Endodermal cell (in vitro differentiated cells): ENCODE measurements at regions not wholly inside any gene's neighbourhood (a gene's known extent, or its start where the extent isn't known, plus 50 kb on each side); places are given as distances from the start of the nearest gene placed in this dataset.

Experiments
- DNase-seq: peaks from one replicate; pipeline ENCODE4 v3.0.0-alpha.2; 2017
- H3K27ac ChIP-seq: 2 replicates; pipeline ENCODE4 v1.5.1; 2013; ENCODE audit warnings: mild to moderate bottlenecking, low read depth, low read length, moderate library complexity
- H3K27me3 ChIP-seq: 2 replicates; pipeline ENCODE4 v1.6.1; 2013; ENCODE audit warnings: mild to moderate bottlenecking, low read length, moderate library complexity; ENCODE audit not compliant: insufficient read depth, control insufficient read depth, poor library complexity, severe bottlenecking
- H3K36me3 ChIP-seq: 2 replicates; pipeline ENCODE4 v1.7.0; 2013; ENCODE audit warnings: mild to moderate bottlenecking, low read length, moderate library complexity; ENCODE audit not compliant: control insufficient read depth, insufficient read depth
- H3K4me1 ChIP-seq: one replicate; pipeline ENCODE4 v1.7.0; 2013; ENCODE audit warnings: low read length; ENCODE audit not compliant: control insufficient read depth, insufficient read depth
- H3K4me3 ChIP-seq: 2 replicates; pipeline ENCODE4 v1.5.1; 2013; ENCODE audit warnings: mild to moderate bottlenecking, low read length, moderate library complexity
- H3K9ac ChIP-seq: 2 replicates; pipeline ENCODE4 v1.6.1; 2013; ENCODE audit warnings: mild to moderate bottlenecking, low read length, moderate library complexity; ENCODE audit not compliant: poor library complexity, severe bottlenecking; ENCODE audit errors: extremely low read depth
- H3K9me3 ChIP-seq: 2 replicates; pipeline ENCODE4 v1.6.1; 2013; ENCODE audit warnings: mild to moderate bottlenecking, low read length, moderate library complexity; ENCODE audit not compliant: control insufficient read depth
- H3K27ac Mint-ChIP-seq: 2 replicates; pipeline ENCODE4 v1.8.0; 2020; ENCODE audit warnings: mixed read lengths
- H3K27me3 Mint-ChIP-seq: 2 replicates; pipeline ENCODE4 v1.8.0; 2021; ENCODE audit warnings: mild to moderate bottlenecking, mixed read lengths; ENCODE audit not compliant: insufficient read depth
- H3K36me3 Mint-ChIP-seq: 2 replicates; pipeline ENCODE4 v1.8.0; 2020; ENCODE audit warnings: low read depth, mixed read lengths
- H3K4me1 Mint-ChIP-seq: 2 replicates; pipeline ENCODE4 v1.8.0; 2020; ENCODE audit warnings: mixed read lengths
- H3K4me3 Mint-ChIP-seq: 2 replicates; pipeline ENCODE4 v1.8.0; 2020; ENCODE audit warnings: mild to moderate bottlenecking, moderate library complexity, mixed read lengths
- H3K9me3 Mint-ChIP-seq: 2 replicates; pipeline ENCODE4 v1.8.0; 2020; ENCODE audit warnings: mild to moderate bottlenecking, mixed read lengths
- WGBS, 2 experiments: methylation state at CpG; one replicate each; pipeline versions ENCODE4 v1.1.5 to v1.1.7; 2013; ENCODE audit warnings: missing lambda C conversion rate in 2 of 2, mixed read lengths in 1 of 2; ENCODE audit not compliant: insufficient coverage in 1 of 2, insufficient read length in 1 of 2; 5-methylcytosine and 5-hydroxymethylcytosine counted together
- TF ChIP-seq, protein P1 (sequence below): fragments of 200-600 bp; sonication (generic); conservative IDR thresholded peaks from 2 replicates; pipeline ENCODE4 v1.5.0; 2021; ENCODE audit warnings: antibody characterized with exemption, mild to moderate bottlenecking

DNA sequence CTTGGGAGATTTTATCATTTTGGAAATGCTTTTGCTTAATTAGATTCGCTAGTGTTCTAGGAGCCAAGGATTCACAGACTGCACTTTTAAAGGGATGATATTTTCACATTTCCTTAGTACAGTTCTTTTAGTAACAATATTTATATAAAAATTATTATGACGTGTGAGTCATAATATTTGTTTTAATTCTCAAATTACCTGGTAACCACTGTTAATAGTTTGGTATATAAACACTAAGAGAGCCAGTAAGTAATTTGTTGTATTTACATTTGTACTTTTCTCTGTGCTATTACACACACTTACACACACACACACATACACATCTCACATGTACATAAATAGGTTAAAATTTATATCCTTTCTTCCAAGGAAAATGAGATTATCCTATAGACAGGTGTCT lies 58.8 kb upstream of the RAD23B start:
- Histone ChIP-seq H3K27ac (no peak overlapping the region), H3K4me3 (no peak overlapping the region), H3K9me3 (no peaks in the 10 kb centered on the region), H3K36me3 (no peaks in the 10 kb centered on the region), H3K4me1 (peaks cover 9% of the 10 kb centered on the region), H3K9ac (no peak overlapping the region), H3K27me3 (no peaks in the 10 kb centered on the region)
- 90% methylated on average over 1 of the region's 2 CpGs; no CpG with 5 or more reads in 1 of the 2 experiments for WGBS, 2 experiments
- Mint-ChIP-seq H3K9me3 (no peaks in the 10 kb centered on the region), H3K4me3 (no peak overlapping the region), H3K4me1 (peaks cover 17% of the 10 kb centered on the region), H3K36me3 (no peaks in the 10 kb centered on the region), H3K27ac (no peak overlapping the region), H3K27me3 (no peaks in the 10 kb centered on the region)
- TF ChIP-seq, protein P1, sequence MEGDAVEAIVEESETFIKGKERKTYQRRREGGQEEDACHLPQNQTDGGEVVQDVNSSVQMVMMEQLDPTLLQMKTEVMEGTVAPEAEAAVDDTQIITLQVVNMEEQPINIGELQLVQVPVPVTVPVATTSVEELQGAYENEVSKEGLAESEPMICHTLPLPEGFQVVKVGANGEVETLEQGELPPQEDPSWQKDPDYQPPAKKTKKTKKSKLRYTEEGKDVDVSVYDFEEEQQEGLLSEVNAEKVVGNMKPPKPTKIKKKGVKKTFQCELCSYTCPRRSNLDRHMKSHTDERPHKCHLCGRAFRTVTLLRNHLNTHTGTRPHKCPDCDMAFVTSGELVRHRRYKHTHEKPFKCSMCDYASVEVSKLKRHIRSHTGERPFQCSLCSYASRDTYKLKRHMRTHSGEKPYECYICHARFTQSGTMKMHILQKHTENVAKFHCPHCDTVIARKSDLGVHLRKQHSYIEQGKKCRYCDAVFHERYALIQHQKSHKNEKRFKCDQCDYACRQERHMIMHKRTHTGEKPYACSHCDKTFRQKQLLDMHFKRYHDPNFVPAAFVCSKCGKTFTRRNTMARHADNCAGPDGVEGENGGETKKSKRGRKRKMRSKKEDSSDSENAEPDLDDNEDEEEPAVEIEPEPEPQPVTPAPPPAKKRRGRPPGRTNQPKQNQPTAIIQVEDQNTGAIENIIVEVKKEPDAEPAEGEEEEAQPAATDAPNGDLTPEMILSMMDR: no peak
- DNase-seq: no peak

DNA sequence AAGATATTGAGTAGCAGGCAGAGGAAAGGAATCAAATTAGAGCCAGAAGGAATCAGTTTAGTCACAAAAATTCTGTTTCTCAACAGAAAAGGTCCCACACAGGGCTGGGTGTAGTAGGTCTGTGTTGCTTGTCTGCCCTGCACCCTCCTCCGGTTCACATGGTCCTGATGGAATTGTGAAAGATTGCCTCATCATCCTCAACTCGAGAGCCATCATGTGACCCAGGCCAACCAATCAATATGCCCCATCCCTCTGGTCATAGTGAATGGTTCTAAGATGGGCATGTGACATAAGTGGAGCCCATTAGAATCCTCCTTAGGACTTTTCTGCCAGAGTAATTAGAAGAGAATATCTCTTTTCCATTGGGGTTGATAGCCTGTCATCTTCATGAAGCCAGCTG lies 56.7 kb upstream of the RAD23B start:
- Histone ChIP-seq H3K9ac (no peak overlapping the region), H3K27me3 (no peaks in the 10 kb centered on the region), H3K36me3 (no peaks in the 10 kb centered on the region), H3K4me3 (no peak overlapping the region), H3K9me3 (no peaks in the 10 kb centered on the region), H3K27ac (no peak overlapping the region), H3K4me1 (peaks cover 9% of the 10 kb centered on the region)
- no peaks in the 10 kb centered on the region for H3K36me3 Mint-ChIP-seq
- 80 to 95% methylated on average over 1 to 2 of the region's 2 CpGs for WGBS, 2 experiments
- TF ChIP-seq, protein P1: no peak
- H3K27ac Mint-ChIP-seq: no peak overlapping the region
- no peak for DNase-seq
- no peak overlapping the region for H3K4me3 Mint-ChIP-seq
- H3K9me3 Mint-ChIP-seq: no peaks in the 10 kb centered on the region
- H3K27me3 Mint-ChIP-seq: no peaks in the 10 kb centered on the region
- peaks cover 21% of the 10 kb centered on the region for H3K4me1 Mint-ChIP-seq

DNA sequence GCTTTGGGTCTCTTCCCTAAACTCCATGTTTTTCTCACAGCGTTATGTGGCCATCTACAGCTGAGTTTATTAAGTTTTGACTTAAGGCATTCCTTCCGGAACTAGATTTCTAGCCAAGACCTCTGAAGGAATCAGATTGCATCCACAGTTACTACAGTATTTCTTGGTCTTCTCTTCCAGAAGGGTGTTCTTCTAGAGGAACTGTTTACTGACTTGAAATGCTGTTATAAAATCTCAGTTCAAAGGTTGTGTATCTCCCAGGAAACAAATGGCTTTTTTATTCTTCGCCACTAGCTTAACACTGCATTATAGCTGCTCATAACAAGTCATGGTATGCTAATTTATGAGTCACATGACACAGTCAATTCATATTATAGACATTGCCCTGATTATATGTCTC lies 55.3 kb upstream of the RAD23B start:
- no peak for DNase-seq
- Histone ChIP-seq H3K27me3 (no peaks in the 10 kb centered on the region), H3K36me3 (no peaks in the 10 kb centered on the region), H3K4me3 (no peak overlapping the region), H3K27ac (no peak overlapping the region), H3K9ac (no peak overlapping the region), H3K4me1 (peaks cover 9% of the 10 kb centered on the region), H3K9me3 (no peaks in the 10 kb centered on the region)
- Mint-ChIP-seq H3K27me3 (no peaks in the 10 kb centered on the region), H3K9me3 (no peaks in the 10 kb centered on the region), H3K36me3 (no peaks in the 10 kb centered on the region), H3K4me1 (peaks cover 21% of the 10 kb centered on the region), H3K27ac (no peak overlapping the region), H3K4me3 (no peak overlapping the region)
- TF ChIP-seq, protein P1: no peak
- 91 to 100% methylated on average over 3 of the region's 3 CpGs for WGBS, 2 experiments
